Transverse colon (tissue), 4 donors: ENCODE measurements at regions not wholly inside any gene's neighbourhood (a gene's known extent, or its start where the extent isn't known, plus 50 kb on each side); places are given as distances from the start of the nearest gene placed in this dataset.

Experiments used
- CTCF ChIP-seq, 5 experiments: fragments of 200-600 bp in 3 of 5; fragments of 450-650 bp in 2 of 5; sonication (generic) in 3 of 5; IDR thresholded peaks; 1 replicate in 2 of 5; 2 replicates in 3 of 5; pipeline ENCODE4 v1.5.1; 2016 to 2017; ENCODE audit warnings: antibody characterized with exemption in 5 of 5, inconsistent platforms in 3 of 5, mild to moderate bottlenecking in 2 of 5, moderate library complexity in 1 of 5
- POLR2A ChIP-seq: fragments of 450-650 bp; IDR thresholded peaks from one replicate; pipeline ENCODE4 v1.6.1; 2016; ENCODE audit warnings: antibody characterized with exemption, mild to moderate bottlenecking, moderate library complexity
- POLR2AphosphoS5 ChIP-seq, 3 donors: sonication (generic); formaldehyde crosslinking; IDR thresholded peaks; one replicate each; pipeline ENCODE4 v1.6.1; 2016; ENCODE audit warnings: antibody characterized with exemption in 3 of 3

DNA sequence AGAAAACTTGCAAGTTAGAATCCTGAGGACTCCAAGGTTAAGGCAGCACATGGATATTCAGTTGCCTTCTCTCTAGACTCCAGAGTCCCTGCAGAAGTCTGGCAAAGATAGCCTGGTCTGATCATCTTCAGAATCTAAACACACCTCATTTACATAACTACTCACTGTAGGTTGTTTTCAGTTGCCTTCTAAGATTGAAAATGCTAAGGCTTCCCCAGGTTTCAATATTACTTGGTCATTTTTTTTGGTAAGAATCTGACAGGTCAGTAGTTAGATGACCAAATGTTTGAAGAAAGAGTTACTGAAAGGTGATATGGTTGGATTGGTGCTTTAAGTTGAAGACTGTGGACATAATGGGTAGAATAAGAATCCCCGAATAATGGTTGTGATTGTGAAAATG lies 205.4 kb upstream of the KCNJ16 start:
- TF ChIP-seq POLR2AphosphoS5 (IDR thresholded peaks at IDR 0.05), result no peak
- no peak for TF ChIP-seq CTCF (IDR thresholded peaks at IDR 0.05)
- TF ChIP-seq POLR2A, result no peak
